C4-2B (cell line): ENCODE measurements at regions not wholly inside any gene's neighbourhood (a gene's known extent, or its start where the extent isn't known, plus 50 kb on each side); places are given as distances from the start of the nearest gene placed in this dataset.

Source experiments
- H3K27ac ChIP-seq: fragments of 450-650 bp; 2 replicates; pipeline ENCODE4 v1.5.1; 2017
- ZFX ChIP-seq: fragments of 450-650 bp; IDR thresholded peaks from 2 replicates; pipeline ENCODE4 v1.6.1; 2017
- TF ChIP-seq, protein P1 (sequence below): fragments of 450-650 bp; conservative IDR thresholded peaks from 2 replicates; pipeline ENCODE4 v1.5.1; 2017; ENCODE audit warnings: mild to moderate bottlenecking

GRCh38 chr10:44716470-44717015, 194.6 kb upstream of the TMEM72 start:
- no peak overlapping the region for H3K27ac ChIP-seq
- TF ChIP-seq, protein P1, sequence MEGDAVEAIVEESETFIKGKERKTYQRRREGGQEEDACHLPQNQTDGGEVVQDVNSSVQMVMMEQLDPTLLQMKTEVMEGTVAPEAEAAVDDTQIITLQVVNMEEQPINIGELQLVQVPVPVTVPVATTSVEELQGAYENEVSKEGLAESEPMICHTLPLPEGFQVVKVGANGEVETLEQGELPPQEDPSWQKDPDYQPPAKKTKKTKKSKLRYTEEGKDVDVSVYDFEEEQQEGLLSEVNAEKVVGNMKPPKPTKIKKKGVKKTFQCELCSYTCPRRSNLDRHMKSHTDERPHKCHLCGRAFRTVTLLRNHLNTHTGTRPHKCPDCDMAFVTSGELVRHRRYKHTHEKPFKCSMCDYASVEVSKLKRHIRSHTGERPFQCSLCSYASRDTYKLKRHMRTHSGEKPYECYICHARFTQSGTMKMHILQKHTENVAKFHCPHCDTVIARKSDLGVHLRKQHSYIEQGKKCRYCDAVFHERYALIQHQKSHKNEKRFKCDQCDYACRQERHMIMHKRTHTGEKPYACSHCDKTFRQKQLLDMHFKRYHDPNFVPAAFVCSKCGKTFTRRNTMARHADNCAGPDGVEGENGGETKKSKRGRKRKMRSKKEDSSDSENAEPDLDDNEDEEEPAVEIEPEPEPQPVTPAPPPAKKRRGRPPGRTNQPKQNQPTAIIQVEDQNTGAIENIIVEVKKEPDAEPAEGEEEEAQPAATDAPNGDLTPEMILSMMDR, result no peak
- no peak for TF ChIP-seq ZFX

- TF ChIP-seq ZFX, result no peak
- TF ChIP-seq, protein P1, result no peak
- no peak overlapping the region for H3K27ac ChIP-seq
Measured at GRCh38 chr10:44723082-44723481, 188.1 kb upstream of the TMEM72 start.

GRCh38 chr10:44723619-44724325, 187.4 kb upstream of the TMEM72 start:
- TF ChIP-seq, protein P1, result no peak
- TF ChIP-seq ZFX, result no peak
- no peak overlapping the region for H3K27ac ChIP-seq

DNA sequence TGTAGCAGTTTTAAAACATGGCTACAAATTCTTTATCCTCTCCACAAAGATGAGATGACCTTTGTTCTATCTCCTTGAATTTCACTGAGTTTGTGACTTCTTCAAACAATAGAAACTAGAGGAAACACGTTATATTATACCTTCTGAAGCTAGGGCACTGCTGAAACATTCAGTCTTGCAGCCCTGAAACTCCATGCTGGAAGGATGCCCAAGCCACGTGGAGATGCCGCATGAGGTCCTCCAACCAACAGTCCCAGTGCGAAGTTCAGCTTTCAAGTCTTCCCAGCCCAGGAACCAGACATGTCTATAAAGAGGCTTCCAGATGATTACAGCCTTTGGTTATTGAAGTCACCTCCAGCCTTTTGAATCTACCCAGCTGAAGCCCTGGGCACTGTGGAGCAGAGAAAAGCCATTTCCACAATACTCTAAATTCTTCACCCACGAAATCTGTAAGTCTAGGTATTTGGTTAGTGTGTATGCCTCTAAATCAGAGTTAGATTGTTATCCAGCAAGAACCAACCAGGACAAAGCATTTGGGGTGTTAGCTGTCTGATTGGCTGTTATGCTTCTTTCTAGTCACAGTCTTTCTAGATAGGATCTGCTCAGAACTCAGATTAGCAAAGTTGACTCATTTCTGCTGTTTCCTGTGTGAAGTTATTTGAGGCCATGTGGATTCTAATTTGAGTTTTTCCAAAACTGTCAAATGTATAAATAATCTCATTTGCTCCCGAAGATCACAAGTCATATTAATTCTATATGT, 186.5 kb upstream of the TMEM72 start:
- TF ChIP-seq, protein P1, result no peak
- no peak for TF ChIP-seq ZFX
- no peak overlapping the region for H3K27ac ChIP-seq

DNA sequence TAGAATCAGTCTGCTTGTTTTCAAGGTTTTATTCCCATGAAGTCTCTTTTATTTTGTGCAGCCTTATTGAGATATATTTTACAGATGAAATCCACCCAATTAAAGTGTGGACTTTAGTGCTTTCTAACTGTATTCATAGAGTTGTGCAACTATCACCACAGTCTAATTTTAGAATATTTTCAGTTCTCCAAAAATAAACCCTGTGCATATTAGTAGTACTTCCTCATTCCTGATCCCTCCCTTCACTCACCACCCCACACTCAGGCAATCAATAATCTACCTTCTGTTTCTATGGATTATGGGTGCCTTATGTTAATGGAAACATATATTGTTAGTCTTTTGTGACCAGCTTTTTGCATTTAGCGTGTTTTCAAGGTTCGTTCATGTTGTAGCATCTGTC, 185.7 kb upstream of the TMEM72 start:
- TF ChIP-seq ZFX, result no peak
- H3K27ac ChIP-seq, result no peak overlapping the region

DNA sequence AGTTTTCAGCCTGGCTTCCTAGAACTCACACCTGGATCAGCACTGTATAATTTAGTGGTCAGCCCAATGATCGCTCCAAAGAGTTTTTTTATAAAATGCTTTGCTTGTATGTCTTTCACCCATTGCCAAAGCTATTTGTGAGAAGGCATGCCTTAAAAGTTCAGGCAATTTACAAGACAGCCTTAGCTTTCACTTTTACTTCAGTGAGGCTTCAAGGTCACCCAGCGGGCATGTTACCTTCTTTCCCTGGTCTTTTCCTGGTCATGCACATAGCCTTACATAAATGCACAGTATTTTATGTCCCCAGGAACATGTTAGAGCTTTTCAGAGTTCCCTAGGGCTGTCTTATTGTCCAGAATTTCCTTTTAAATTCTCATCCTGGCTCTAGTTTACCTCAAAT, 179.9 kb upstream of the TMEM72 start:
- no peak overlapping the region for H3K27ac ChIP-seq
- no peak for TF ChIP-seq ZFX
- TF ChIP-seq, protein P1, result no peak

DNA sequence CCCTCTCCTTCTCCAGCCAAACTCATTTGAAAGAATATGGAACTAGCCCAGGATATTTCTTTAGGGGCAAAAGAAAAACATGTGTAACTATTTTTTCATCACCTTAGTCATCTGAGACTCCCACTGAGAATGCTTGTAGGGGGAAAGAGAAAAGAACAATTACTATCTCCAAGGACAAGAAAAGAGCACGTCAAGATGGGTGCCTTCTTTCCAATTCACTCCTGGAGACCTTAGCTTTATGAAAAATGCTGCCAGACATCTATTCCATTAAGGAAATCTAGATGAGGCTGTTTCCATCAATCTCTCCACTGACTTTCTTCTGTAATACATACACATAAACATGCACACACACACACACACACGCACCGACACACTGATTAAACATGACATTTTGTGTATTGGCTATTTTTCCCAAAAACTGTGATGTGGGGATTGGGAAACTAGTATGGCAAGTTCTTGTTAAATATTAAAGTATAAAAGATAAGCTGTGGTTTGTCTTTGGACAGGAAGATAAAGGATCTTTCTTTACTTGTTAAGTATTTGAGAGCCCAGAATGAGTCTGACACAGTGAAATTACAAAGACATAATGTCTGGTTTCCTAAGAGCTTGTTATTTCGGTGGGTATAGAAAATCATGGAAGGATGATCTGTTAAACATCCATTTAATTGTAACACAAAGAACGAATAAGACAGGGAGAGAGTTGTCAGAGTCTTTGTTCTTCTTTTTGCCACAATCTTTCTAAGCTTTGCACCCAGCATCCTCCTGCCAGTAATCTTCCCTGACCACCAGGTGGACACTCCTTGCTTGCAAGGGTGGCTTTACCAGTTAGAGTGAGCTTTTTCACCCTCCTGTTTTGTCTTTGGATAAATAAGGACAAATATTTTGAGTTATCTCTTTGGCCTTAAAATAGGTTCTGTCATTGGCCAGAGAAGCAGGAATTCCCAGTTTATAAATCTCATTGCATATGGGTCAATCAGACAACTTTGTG, 177.3 kb upstream of the TMEM72 start:
- TF ChIP-seq ZFX, result no peak
- TF ChIP-seq, protein P1, result peak; percentile 36
- no peak overlapping the region for H3K27ac ChIP-seq
